GM12892 (cell line): ENCODE measurements at regions not wholly inside any gene's neighbourhood (a gene's known extent, or its start where the extent isn't known, plus 50 kb on each side); places are given as distances from the start of the nearest gene placed in this dataset.

Source experiments
- POLR2A ChIP-seq: IDR thresholded peaks from 2 replicates; pipeline ENCODE4 v1.6.1; 2011; ENCODE audit warnings: low read depth, low read length, control low read depth
- POLR2AphosphoS5 ChIP-seq: IDR thresholded peaks from 2 replicates; pipeline ENCODE4 v1.6.1; 2011; ENCODE audit warnings: low read depth, low read length, control low read depth
- TAF1 ChIP-seq: IDR thresholded peaks from 2 replicates; pipeline ENCODE4 v1.6.1; 2011; ENCODE audit warnings: low read depth, mild to moderate bottlenecking, control low read depth, low read length, borderline replicate concordance

- TF ChIP-seq POLR2A (no peak), TAF1 (no peak), POLR2AphosphoS5 (no peak)
Measured at GRCh38 chr5:93340881-93341280, 240.1 kb downstream of the NR2F1-AS1 start.
